Neural cell (in vitro differentiated cells): ENCODE measurements at regions not wholly inside any gene's neighbourhood (a gene's known extent, or its start where the extent isn't known, plus 50 kb on each side); places are given as distances from the start of the nearest gene placed in this dataset.
"Not testable (repeated sequence)": the region's sequence is repeated elsewhere in the genome, so short reads cannot be mapped to it uniquely, and the experiment has no call there.

Source experiments
- CTCF ChIP-seq: fragments of 450-650 bp; IDR thresholded peaks from 2 replicates; pipeline ENCODE4 v1.5.1; 2014; ENCODE audit warnings: antibody characterized with exemption, mild to moderate bottlenecking, moderate library complexity; ENCODE audit not compliant: poor library complexity, severe bottlenecking
- RAD21 ChIP-seq: fragments of 450-650 bp; conservative IDR thresholded peaks from 2 replicates; pipeline ENCODE4 v1.6.1; 2014; ENCODE audit warnings: antibody characterized with exemption, mild to moderate bottlenecking, moderate library complexity

DNA sequence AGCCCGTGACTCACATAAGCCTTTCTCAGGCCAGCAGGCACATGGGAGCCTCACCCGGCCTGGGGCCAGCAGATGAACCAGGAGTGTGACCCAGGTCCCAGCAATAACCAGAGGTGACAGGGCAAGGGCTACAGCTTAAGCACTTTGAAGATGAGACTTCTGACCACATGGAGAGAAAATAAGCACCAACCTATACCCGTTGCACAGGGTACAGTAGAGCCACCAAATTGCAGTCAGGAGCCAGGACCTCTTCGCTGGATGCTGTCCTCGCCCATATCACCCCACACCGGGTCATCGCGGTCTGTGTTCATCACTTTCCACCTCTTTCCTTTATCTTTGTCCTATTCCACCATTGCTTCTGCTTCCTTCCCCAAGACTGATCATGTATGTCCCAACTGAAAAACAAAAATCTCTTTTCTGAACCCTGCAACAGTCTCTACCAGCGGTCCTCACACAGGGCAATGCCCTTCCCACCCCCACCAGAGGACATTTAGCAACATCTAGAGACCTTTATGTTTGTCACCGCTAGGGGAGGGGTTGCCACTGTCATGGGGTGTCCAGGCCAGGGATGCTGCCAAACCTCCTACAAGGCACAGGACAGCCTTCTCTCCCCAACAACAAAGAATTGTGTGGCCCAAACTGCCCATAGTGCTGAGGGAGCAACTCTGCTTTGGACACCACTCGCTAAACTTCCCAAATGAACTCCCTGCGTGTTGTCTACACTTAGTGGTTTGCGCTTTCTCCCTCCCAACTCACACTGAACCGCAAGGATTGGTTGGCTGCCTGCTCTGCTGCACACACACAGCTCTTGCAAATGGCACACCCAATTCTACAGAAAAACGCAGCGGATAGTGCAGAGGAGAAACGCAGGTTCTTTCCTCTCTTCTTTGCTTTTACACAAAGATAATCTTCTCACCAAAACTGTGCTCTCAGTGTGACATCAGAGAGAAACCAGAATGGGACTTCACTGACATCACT lies 219.4 kb upstream of the FRG1 start:
- TF ChIP-seq CTCF, RAD21: not testable (repeated sequence)
